ENCODE measurements at regions not wholly inside any gene's neighbourhood (a gene's known extent, or its start where the extent isn't known, plus 50 kb on each side); places are given as distances from the start of the nearest gene placed in this dataset.
"Not testable (repeated sequence)": the region's sequence is repeated elsewhere in the genome, so short reads cannot be mapped to it uniquely, and the experiment has no call there.

- not testable (repeated sequence) for TF ChIP-seq CTCF (conservative IDR thresholded peaks at IDR 0.05; ENCODE audit: low read depth, low read length); EZH2 (IDR thresholded peaks at IDR 0.05; ENCODE audit: borderline replicate concordance, low read depth, low read length, poor library complexity, severe bottlenecking)
These were observed 357.2 kb upstream of the C11orf87 start for GRCh38 chr11:109064618-109065311.

Measured in A673 (cell line).